ENCODE measurements at regions not wholly inside any gene's neighbourhood (a gene's known extent, or its start where the extent isn't known, plus 50 kb on each side); places are given as distances from the start of the nearest gene placed in this dataset.

DNA sequence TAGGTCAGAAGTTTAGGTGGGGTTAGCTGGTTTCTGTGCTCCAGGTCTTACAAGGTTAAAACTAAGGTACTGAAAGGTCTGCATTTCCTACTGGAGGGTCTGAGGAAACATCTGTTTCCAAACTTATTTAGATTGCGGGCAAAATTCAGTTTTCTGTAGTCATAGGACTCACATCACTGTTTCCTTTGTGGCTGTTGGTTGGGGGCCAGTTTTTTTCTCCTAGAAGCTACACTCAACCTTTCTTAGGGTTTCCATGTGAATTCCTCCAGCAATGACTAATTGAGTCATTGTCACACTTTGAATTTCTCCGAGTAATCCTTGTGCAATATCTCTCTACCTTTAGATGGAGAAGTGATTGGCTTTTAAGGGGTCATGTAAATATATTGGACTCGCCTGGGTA is 773.4 kb upstream of the SLITRK1 start:
- WGBS, 2 donors, result 76 to 82% methylated on average over 3 of the region's 3 CpGs
- DNase-seq (ENCODE audit: low spot score in 2 of 2), result no peak
- Histone ChIP-seq H3K4me3 (no peak overlapping the region), H3K27ac (no peak overlapping the region), H3K36me3 (no peaks in the 10 kb centered on the region), H3K27me3 (no peaks in the 10 kb centered on the region), H3K4me1 (peaks cover 0 to 6% (median 0%) of the 10 kb centered on the region in 4 donors), H3K9me3 (no peaks in the 10 kb centered on the region)
- TF ChIP-seq POLR2A (IDR thresholded peaks at IDR 0.05), result no peak
- TF ChIP-seq EP300 (IDR thresholded peaks at IDR 0.05), result no peak
- TF ChIP-seq, protein P1, sequence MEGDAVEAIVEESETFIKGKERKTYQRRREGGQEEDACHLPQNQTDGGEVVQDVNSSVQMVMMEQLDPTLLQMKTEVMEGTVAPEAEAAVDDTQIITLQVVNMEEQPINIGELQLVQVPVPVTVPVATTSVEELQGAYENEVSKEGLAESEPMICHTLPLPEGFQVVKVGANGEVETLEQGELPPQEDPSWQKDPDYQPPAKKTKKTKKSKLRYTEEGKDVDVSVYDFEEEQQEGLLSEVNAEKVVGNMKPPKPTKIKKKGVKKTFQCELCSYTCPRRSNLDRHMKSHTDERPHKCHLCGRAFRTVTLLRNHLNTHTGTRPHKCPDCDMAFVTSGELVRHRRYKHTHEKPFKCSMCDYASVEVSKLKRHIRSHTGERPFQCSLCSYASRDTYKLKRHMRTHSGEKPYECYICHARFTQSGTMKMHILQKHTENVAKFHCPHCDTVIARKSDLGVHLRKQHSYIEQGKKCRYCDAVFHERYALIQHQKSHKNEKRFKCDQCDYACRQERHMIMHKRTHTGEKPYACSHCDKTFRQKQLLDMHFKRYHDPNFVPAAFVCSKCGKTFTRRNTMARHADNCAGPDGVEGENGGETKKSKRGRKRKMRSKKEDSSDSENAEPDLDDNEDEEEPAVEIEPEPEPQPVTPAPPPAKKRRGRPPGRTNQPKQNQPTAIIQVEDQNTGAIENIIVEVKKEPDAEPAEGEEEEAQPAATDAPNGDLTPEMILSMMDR (IDR thresholded peaks at IDR 0.05), result no peak

GRCh38 chr13:84654654-84655275 is 772.5 kb upstream of the SLITRK1 start:
- DNase-seq (ENCODE audit: low spot score in 2 of 2), result no peak
- Histone ChIP-seq H3K27ac (no peak overlapping the region), H3K27me3 (no peaks in the 10 kb centered on the region), H3K4me3 (no peak overlapping the region), H3K36me3 (no peaks in the 10 kb centered on the region), H3K9me3 (no peaks in the 10 kb centered on the region), H3K4me1 (peaks cover 0 to 6% (median 0%) of the 10 kb centered on the region in 4 donors)
- 50 to 54% methylated on average over 5 of the region's 5 CpGs for WGBS, 2 donors
- TF ChIP-seq POLR2A (IDR thresholded peaks at IDR 0.05) (no peak), EP300 (IDR thresholded peaks at IDR 0.05) (no peak)
- TF ChIP-seq, protein P1 (IDR thresholded peaks at IDR 0.05), result no peak

- no peaks in the 10 kb centered on the region for H3K9me3 ChIP-seq
- no peaks in the 10 kb centered on the region for H3K27me3 ChIP-seq
- H3K27ac ChIP-seq, result no peak overlapping the region
- H3K4me1 ChIP-seq, result peaks cover 0 to 3% (median 0%) of the 10 kb centered on the region in 4 donors
- WGBS, 2 donors, result 79 to 90% methylated on average over 3 of the region's 3 CpGs
- TF ChIP-seq EP300 (IDR thresholded peaks at IDR 0.05), result no peak
- H3K36me3 ChIP-seq, result no peaks in the 10 kb centered on the region
- H3K4me3 ChIP-seq, result no peak overlapping the region
- DNase-seq (ENCODE audit: low spot score in 2 of 2), result no peak
Observed at GRCh38 chr13:84653915-84654534, 771.8 kb upstream of the SLITRK1 start.

DNA sequence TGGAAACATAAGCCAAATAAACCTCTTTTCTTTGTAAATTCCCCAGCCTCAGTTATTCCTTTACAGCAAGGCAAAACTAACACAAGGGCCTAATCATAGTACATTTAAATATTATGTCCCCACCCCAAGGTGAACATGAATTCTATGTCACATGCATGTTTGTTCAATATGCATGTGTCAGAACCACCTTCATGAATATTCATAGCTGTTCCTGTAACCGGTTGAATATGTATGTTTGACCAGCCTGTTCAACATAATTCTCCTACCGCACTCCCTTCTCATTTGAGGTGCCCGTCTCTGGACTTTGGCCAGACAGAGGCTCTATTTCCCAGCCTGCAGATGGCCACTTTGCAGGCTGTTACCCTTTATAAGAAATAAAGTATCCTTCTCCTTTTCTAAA is 769.4 kb upstream of the SLITRK1 start:
- WGBS, 2 donors, result 89 to 93% methylated on average over 3 of the region's 3 CpGs
- no peaks in the 10 kb centered on the region for H3K4me1 ChIP-seq
- H3K36me3 ChIP-seq, result no peaks in the 10 kb centered on the region
- H3K4me3 ChIP-seq, result no peak overlapping the region
- no peaks in the 10 kb centered on the region for H3K9me3 ChIP-seq
- H3K27me3 ChIP-seq, result no peaks in the 10 kb centered on the region
- no peak overlapping the region for H3K27ac ChIP-seq
- TF ChIP-seq, protein P1 (IDR thresholded peaks at IDR 0.05), result no peak
- TF ChIP-seq POLR2A (IDR thresholded peaks at IDR 0.05), result no peak
- TF ChIP-seq EP300 (IDR thresholded peaks at IDR 0.05), result no peak
- no peak for DNase-seq (ENCODE audit: low spot score in 2 of 2)

- no peaks in the 10 kb centered on the region for H3K36me3 ChIP-seq
- no peaks in the 10 kb centered on the region for H3K9me3 ChIP-seq
- no peak for DNase-seq (ENCODE audit: low spot score in 2 of 2)
- WGBS, 2 donors, result 79 to 82% methylated on average over 5 of the region's 5 CpGs
- H3K4me1 ChIP-seq, result no peaks in the 10 kb centered on the region
- H3K4me3 ChIP-seq, result no peak overlapping the region
- H3K27ac ChIP-seq, result no peak overlapping the region
- TF ChIP-seq, protein P1 (IDR thresholded peaks at IDR 0.05), result no peak
- TF ChIP-seq POLR2A (IDR thresholded peaks at IDR 0.05) (no peak), EP300 (IDR thresholded peaks at IDR 0.05) (no peak)
- no peaks in the 10 kb centered on the region for H3K27me3 ChIP-seq
Observed at GRCh38 chr13:84651288-84651687, 769.0 kb upstream of the SLITRK1 start.

Data from tibial nerve (tissue), 4 donors.